HAP-1 (cell line): ENCODE measurements at regions not wholly inside any gene's neighbourhood (a gene's known extent, or its start where the extent isn't known, plus 50 kb on each side); places are given as distances from the start of the nearest gene placed in this dataset.

Source experiments
- DNase-seq, 2 experiments: peaks; one replicate each; pipeline ENCODE4 v3.0.0-alpha.2; 2016 to 2020; ENCODE audit warnings: low spot score in 2 of 2
- H3K27me3 ChIP-seq: fragments of 250-450 bp; sonication (Bioruptor Pico); 2 replicates; pipeline ENCODE4 v1.5.1; 2020; ENCODE audit warnings: low read depth, mild to moderate bottlenecking, moderate library complexity
- H3K36me3 ChIP-seq: fragments of 250-450 bp; sonication (Bioruptor Pico); replicated peaks from 2 replicates; pipeline ENCODE4 v1.5.1; 2020; ENCODE audit warnings: mild to moderate bottlenecking
- H3K4me1 ChIP-seq: fragments of 250-450 bp; sonication (Bioruptor Pico); 2 replicates; pipeline ENCODE4 v1.5.1; 2020; ENCODE audit warnings: mild to moderate bottlenecking
- H3K4me3 ChIP-seq: fragments of 250-450 bp; sonication (Bioruptor Pico); 2 replicates; pipeline ENCODE4 v1.5.1; 2020; ENCODE audit warnings: mild to moderate bottlenecking, moderate library complexity
- H3K9me3 ChIP-seq: fragments of 250-450 bp; sonication (Bioruptor Pico); 2 replicates; pipeline ENCODE4 v1.5.1; 2020; ENCODE audit warnings: mild to moderate bottlenecking, moderate library complexity
- in situ Hi-C: fragments of 300-500 bp; cut with MboI; formaldehyde crosslinking; loops from 3 replicates; pipeline ENCODE4 v1.14.3; 2020; ENCODE audit warnings: low sequenced_read_pairs, inconsistent platforms, mixed read lengths

- no peaks in the 10 kb centered on the region for H3K36me3 ChIP-seq
- no peaks in the 10 kb centered on the region for H3K27me3 ChIP-seq
- no peak overlapping the region for H3K4me3 ChIP-seq
- in situ Hi-C loops = no loop called here
- H3K4me1 ChIP-seq = peaks cover 31% of the 10 kb centered on the region
- H3K9me3 ChIP-seq = no peaks in the 10 kb centered on the region
- DNase-seq = no peak
These were observed 68.9 kb upstream of the NR2F2 start for GRCh38 chr15:96261575-96262034.

- in situ Hi-C loops = no loop called here
- DNase-seq = peak in 1 of 2 experiments; percentile 40
- no peaks in the 10 kb centered on the region for H3K9me3 ChIP-seq
- no peaks in the 10 kb centered on the region for H3K27me3 ChIP-seq
- peaks cover 31% of the 10 kb centered on the region for H3K4me1 ChIP-seq
- H3K36me3 ChIP-seq = no peaks in the 10 kb centered on the region
- no peak overlapping the region for H3K4me3 ChIP-seq
These were observed 68.4 kb upstream of the NR2F2 start for GRCh38 chr15:96262097-96262496.

GRCh38 chr15:96262549-96263489, 67.7 kb upstream of the NR2F2 start:
- Histone ChIP-seq H3K9me3 (no peaks in the 10 kb centered on the region), H3K4me1 (peaks cover 33% of the 10 kb centered on the region), H3K36me3 (no peaks in the 10 kb centered on the region), H3K27me3 (no peaks in the 10 kb centered on the region), H3K4me3 (no peak overlapping the region)
- in situ Hi-C loops = no loop called here
- DNase-seq = no peak

GRCh38 chr15:96264351-96264798, 66.1 kb upstream of the NR2F2 start:
- Histone ChIP-seq H3K27me3 (no peaks in the 10 kb centered on the region), H3K4me3 (no peak overlapping the region), H3K4me1 (peaks cover 48% of the 10 kb centered on the region), H3K9me3 (no peaks in the 10 kb centered on the region), H3K36me3 (no peaks in the 10 kb centered on the region)
- no peak for DNase-seq
- in situ Hi-C loops = no loop called here

GRCh38 chr15:96264801-96265515, 65.5 kb upstream of the NR2F2 start:
- no peak for DNase-seq
- in situ Hi-C loops = no loop called here
- H3K4me3 ChIP-seq = no peak overlapping the region
- no peaks in the 10 kb centered on the region for H3K36me3 ChIP-seq
- no peaks in the 10 kb centered on the region for H3K9me3 ChIP-seq
- H3K27me3 ChIP-seq = no peaks in the 10 kb centered on the region
- H3K4me1 ChIP-seq = peaks cover 48% of the 10 kb centered on the region

- no peak for DNase-seq
- Histone ChIP-seq H3K4me3 (no peak overlapping the region), H3K27me3 (no peaks in the 10 kb centered on the region), H3K4me1 (peaks cover 44% of the 10 kb centered on the region), H3K36me3 (no peaks in the 10 kb centered on the region), H3K9me3 (no peaks in the 10 kb centered on the region)
- in situ Hi-C loops = no loop called here
These were observed 64.0 kb upstream of the NR2F2 start for GRCh38 chr15:96266456-96266855.

- no peak overlapping the region for H3K4me3 ChIP-seq
- no peaks in the 10 kb centered on the region for H3K27me3 ChIP-seq
- no peaks in the 10 kb centered on the region for H3K9me3 ChIP-seq
- no peak for DNase-seq
- H3K36me3 ChIP-seq = no peaks in the 10 kb centered on the region
- peaks cover 35% of the 10 kb centered on the region for H3K4me1 ChIP-seq
- in situ Hi-C loops = no loop called here
These were observed 63.0 kb upstream of the NR2F2 start for GRCh38 chr15:96267463-96267862.

- Histone ChIP-seq H3K9me3 (no peaks in the 10 kb centered on the region), H3K4me1 (peaks cover 27% of the 10 kb centered on the region), H3K36me3 (no peaks in the 10 kb centered on the region), H3K4me3 (no peak overlapping the region), H3K27me3 (no peaks in the 10 kb centered on the region)
- in situ Hi-C loops = no loop called here
- DNase-seq = peak; percentile 69 to 73
These were observed 61.9 kb upstream of the NR2F2 start for GRCh38 chr15:96268442-96269204.

- Histone ChIP-seq H3K4me1 (peaks cover 17% of the 10 kb centered on the region), H3K9me3 (no peaks in the 10 kb centered on the region), H3K27me3 (no peaks in the 10 kb centered on the region), H3K36me3 (no peaks in the 10 kb centered on the region), H3K4me3 (no peak overlapping the region)
- in situ Hi-C loops = no loop called here
- no peak for DNase-seq
These were observed 59.8 kb upstream of the NR2F2 start for GRCh38 chr15:96270581-96271172.

- in situ Hi-C loops = no loop called here
- Histone ChIP-seq H3K36me3 (no peaks in the 10 kb centered on the region), H3K4me1 (peaks cover 17% of the 10 kb centered on the region), H3K4me3 (no peak overlapping the region), H3K27me3 (no peaks in the 10 kb centered on the region), H3K9me3 (no peaks in the 10 kb centered on the region)
- DNase-seq = no peak
These were observed 58.1 kb upstream of the NR2F2 start for GRCh38 chr15:96272427-96272826.

GRCh38 chr15:96273317-96274086, 57.0 kb upstream of the NR2F2 start:
- H3K4me1 ChIP-seq = peaks cover 8% of the 10 kb centered on the region
- H3K9me3 ChIP-seq = no peaks in the 10 kb centered on the region
- in situ Hi-C loops = no loop called here
- no peak overlapping the region for H3K4me3 ChIP-seq
- no peak for DNase-seq
- no peaks in the 10 kb centered on the region for H3K36me3 ChIP-seq
- no peaks in the 10 kb centered on the region for H3K27me3 ChIP-seq

GRCh38 chr15:96274087-96274440, 56.4 kb upstream of the NR2F2 start:
- DNase-seq = no peak
- no peaks in the 10 kb centered on the region for H3K27me3 ChIP-seq
- in situ Hi-C loops = no loop called here
- H3K9me3 ChIP-seq = no peaks in the 10 kb centered on the region
- H3K4me3 ChIP-seq = no peak overlapping the region
- H3K4me1 ChIP-seq = peaks cover 2% of the 10 kb centered on the region
- H3K36me3 ChIP-seq = no peaks in the 10 kb centered on the region

GRCh38 chr15:96274698-96275097, 55.8 kb upstream of the NR2F2 start:
- Histone ChIP-seq H3K4me1 (no peaks in the 10 kb centered on the region), H3K9me3 (no peaks in the 10 kb centered on the region), H3K4me3 (no peak overlapping the region), H3K36me3 (no peaks in the 10 kb centered on the region), H3K27me3 (no peaks in the 10 kb centered on the region)
- in situ Hi-C loops = no loop called here
- DNase-seq = no peak
